ENCODE measurements at regions not wholly inside any gene's neighbourhood (a gene's known extent, or its start where the extent isn't known, plus 50 kb on each side); places are given as distances from the start of the nearest gene placed in this dataset.

GRCh38 chr3:104816716-104817115, 550.0 kb upstream of the ALCAM start:
- TF ChIP-seq ISL1 (CRISPR knock-in tag; IDR thresholded peaks at IDR 0.05) (no peak), ZNF565 (CRISPR knock-in tag; conservative IDR thresholded peaks at IDR 0.05; ENCODE audit: low read depth) (no peak), ESRRG (CRISPR knock-in tag; IDR thresholded peaks at IDR 0.05) (no peak)
